Neutrophil (primary cell): ENCODE measurements at regions not wholly inside any gene's neighbourhood (a gene's known extent, or its start where the extent isn't known, plus 50 kb on each side); places are given as distances from the start of the nearest gene placed in this dataset.

Experiments
- H3K27ac ChIP-seq: fragments of 200-600 bp; sonication (generic); 2 replicates; pipeline ENCODE4 v1.5.1; 2016; ENCODE audit warnings: mild to moderate bottlenecking, moderate library complexity
- H3K27me3 ChIP-seq: fragments of 200-600 bp; sonication (generic); 2 replicates; pipeline ENCODE4 v1.6.0; 2016; ENCODE audit warnings: mild to moderate bottlenecking
- H3K36me3 ChIP-seq: fragments of 200-600 bp; sonication (generic); 2 replicates; pipeline ENCODE4 v1.5.1; 2017
- H3K4me1 ChIP-seq, 2 experiments: fragments of 200-600 bp in 1 of 2; sonication (generic) in 1 of 2; 1 replicate in 1 of 2; 2 replicates in 1 of 2; pipeline versions ENCODE4 v1.5.1 to v1.6.1; 2013 to 2016; ENCODE audit warnings: low read depth in 1 of 2, low read length in 1 of 2, mild to moderate bottlenecking in 1 of 2, moderate library complexity in 1 of 2; ENCODE audit not compliant: control insufficient read depth in 1 of 2, insufficient read depth in 1 of 2
- H3K4me3 ChIP-seq, 2 experiments: fragments of 200-600 bp in 1 of 2; sonication (generic) in 1 of 2; 1 replicate in 1 of 2; 2 replicates in 1 of 2; pipeline ENCODE4 v1.5.1; 2013 to 2016; ENCODE audit warnings: low read depth in 1 of 2, low read length in 1 of 2, mild to moderate bottlenecking in 1 of 2, moderate library complexity in 1 of 2
- H3K9me3 ChIP-seq: fragments of 200-600 bp; sonication (generic); 2 replicates; pipeline ENCODE4 v1.5.1; 2016
- TF ChIP-seq, protein P1 (sequence below): fragments of 200-600 bp; sonication (generic); IDR thresholded peaks from 2 replicates; pipeline ENCODE4 v1.5.1; 2016; ENCODE audit warnings: antibody characterized with exemption

DNA sequence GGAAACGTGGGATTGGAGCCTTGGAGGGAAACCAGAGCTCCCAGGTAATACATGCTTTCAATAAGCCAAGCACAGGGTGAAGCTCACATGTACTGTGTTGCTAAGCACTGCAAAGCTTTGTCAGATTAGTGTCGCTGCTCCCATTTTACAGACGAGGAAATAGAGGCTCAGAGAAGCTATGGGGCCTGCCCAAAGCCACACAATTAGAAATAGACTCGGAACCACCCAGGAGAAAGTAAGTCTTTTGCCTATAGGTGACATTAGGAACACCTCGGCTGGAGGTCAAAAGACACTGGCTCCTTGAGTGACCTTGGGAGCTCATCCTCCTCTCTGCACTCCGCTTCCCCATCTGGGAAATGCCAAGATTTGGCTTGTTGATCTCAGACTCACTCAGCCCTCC is 175.6 kb upstream of the ZC3H12A start:
- H3K36me3 ChIP-seq, result no peaks in the 10 kb centered on the region
- H3K27ac ChIP-seq, result no peak overlapping the region
- H3K4me1 ChIP-seq, result no peaks in the 10 kb centered on the region
- no peaks in the 10 kb centered on the region for H3K27me3 ChIP-seq
- no peak overlapping the region for H3K4me3 ChIP-seq
- TF ChIP-seq, protein P1, sequence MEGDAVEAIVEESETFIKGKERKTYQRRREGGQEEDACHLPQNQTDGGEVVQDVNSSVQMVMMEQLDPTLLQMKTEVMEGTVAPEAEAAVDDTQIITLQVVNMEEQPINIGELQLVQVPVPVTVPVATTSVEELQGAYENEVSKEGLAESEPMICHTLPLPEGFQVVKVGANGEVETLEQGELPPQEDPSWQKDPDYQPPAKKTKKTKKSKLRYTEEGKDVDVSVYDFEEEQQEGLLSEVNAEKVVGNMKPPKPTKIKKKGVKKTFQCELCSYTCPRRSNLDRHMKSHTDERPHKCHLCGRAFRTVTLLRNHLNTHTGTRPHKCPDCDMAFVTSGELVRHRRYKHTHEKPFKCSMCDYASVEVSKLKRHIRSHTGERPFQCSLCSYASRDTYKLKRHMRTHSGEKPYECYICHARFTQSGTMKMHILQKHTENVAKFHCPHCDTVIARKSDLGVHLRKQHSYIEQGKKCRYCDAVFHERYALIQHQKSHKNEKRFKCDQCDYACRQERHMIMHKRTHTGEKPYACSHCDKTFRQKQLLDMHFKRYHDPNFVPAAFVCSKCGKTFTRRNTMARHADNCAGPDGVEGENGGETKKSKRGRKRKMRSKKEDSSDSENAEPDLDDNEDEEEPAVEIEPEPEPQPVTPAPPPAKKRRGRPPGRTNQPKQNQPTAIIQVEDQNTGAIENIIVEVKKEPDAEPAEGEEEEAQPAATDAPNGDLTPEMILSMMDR, result no peak
- no peaks in the 10 kb centered on the region for H3K9me3 ChIP-seq

DNA sequence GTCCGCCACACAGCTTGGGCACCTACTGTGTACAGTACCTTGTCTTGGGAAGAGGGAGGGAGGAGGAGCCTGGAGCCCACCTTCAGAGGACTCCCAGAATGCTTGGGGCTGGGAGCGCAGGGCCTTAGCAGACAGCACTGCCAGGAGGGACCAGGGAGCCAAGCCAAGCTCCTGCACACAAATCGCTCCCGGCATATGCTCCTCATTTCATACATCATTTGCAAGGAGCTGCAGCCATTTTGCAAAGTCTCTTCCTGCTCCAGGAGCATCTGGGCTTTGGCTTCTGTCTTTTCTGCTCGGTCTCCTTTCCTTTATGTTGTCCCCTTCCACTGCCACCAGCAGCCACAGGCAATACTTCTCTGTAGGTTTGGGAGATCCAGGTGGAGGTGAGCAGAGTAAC is 175.2 kb upstream of the ZC3H12A start:
- Histone ChIP-seq H3K4me3 (no peak overlapping the region), H3K27me3 (peaks cover 3% of the 10 kb centered on the region), H3K9me3 (no peaks in the 10 kb centered on the region), H3K27ac (no peak overlapping the region), H3K36me3 (no peaks in the 10 kb centered on the region), H3K4me1 (no peaks in the 10 kb centered on the region)
- TF ChIP-seq, protein P1, result no peak

DNA sequence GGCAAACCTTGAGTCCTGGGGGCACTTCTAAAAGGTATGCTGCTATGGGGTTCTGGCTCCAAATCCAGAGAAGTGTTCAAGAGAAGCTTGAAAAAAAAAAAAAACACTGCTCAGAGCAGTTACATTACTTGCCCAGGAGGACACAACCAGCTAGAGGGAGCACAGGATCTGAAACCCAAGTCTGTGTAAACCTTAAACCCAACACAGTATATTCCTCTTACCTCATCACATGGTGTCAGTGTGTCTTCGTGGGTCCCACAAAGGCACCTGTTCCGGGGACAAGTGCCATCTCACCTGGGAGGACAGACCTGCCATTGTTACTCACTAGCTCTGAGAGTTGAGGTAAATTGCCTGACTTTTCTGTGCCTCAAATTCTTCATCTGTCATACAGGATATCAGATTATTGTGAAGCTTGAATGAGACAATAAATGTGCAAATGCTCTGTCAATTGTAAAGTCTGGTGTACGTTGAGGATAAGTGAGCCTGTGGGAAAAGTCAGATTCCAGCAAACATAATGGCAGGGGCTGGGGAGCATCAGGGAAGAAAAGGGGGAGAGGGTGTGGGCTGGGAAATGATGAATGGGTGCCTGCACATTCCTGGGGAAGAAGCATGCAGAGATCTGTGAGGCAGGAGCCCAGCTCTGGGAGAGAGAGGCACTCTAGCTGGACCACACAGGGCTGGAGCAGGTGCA is 170.4 kb upstream of the ZC3H12A start:
- Histone ChIP-seq H3K36me3 (no peaks in the 10 kb centered on the region), H3K27me3 (peaks cover 6% of the 10 kb centered on the region), H3K4me3 (no peak overlapping the region), H3K4me1 (no peaks in the 10 kb centered on the region), H3K9me3 (no peaks in the 10 kb centered on the region), H3K27ac (no peak overlapping the region)
- TF ChIP-seq, protein P1, result no peak

DNA sequence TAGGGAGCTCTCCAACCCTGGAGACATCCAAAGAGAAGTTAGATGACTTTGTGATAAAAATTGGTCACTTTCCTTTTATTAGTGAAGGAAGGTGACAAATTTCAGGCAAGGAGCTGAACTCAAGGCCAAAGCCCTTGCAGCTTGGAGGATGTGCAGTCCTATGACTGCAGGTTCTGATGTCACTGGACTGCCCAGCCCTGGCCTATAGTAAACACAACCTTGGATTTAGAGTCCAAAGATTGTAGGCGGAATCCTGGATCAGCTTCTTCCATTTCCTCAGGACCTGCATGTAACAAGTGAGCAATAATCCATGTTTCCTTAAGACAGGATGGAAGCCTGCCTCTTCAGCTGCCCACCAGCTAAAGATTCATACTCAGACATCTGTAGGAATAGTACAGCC is 169.3 kb upstream of the ZC3H12A start:
- Histone ChIP-seq H3K4me1 (no peaks in the 10 kb centered on the region), H3K9me3 (no peaks in the 10 kb centered on the region), H3K27ac (no peak overlapping the region), H3K36me3 (no peaks in the 10 kb centered on the region), H3K4me3 (no peak overlapping the region), H3K27me3 (peaks cover 6% of the 10 kb centered on the region)
- TF ChIP-seq, protein P1, result no peak

DNA sequence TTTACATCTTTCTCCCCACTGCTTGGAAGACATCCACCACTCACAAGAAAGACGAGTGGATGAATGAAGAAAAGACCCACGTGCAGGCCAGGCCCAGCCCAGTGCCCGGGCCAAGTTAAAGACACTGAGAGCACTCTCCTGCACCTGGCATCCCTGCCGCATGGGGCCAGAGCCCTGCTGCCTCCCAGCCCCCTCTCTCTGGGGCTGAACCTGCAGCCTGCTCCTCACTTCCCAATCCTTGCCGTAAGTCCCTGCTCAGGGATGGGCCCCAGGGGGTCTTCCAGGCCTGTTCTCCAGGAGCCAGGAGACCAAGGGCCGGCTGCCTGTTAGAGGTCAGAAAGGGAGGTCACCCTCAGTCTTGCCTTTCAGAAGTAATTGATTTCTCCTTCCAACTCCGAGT is 168.5 kb upstream of the ZC3H12A start:
- H3K4me1 ChIP-seq, result no peaks in the 10 kb centered on the region
- H3K36me3 ChIP-seq, result no peaks in the 10 kb centered on the region
- TF ChIP-seq, protein P1, result no peak
- H3K4me3 ChIP-seq, result no peak overlapping the region
- H3K9me3 ChIP-seq, result no peaks in the 10 kb centered on the region
- no peak overlapping the region for H3K27ac ChIP-seq
- peaks cover 6% of the 10 kb centered on the region for H3K27me3 ChIP-seq
